Muscle of leg (tissue), 3 donors: ENCODE measurements at regions not wholly inside any gene's neighbourhood (a gene's known extent, or its start where the extent isn't known, plus 50 kb on each side); places are given as distances from the start of the nearest gene placed in this dataset.

ENCODE experiments used
- DNase-seq: peaks from one replicate; pipeline ENCODE4 v3.0.0; 2013
- H3K27ac ChIP-seq: one replicate; pipeline ENCODE4 v1.5.1; 2013; ENCODE audit warnings: mild to moderate bottlenecking, low read length, control low read depth
- H3K27me3 ChIP-seq: one replicate; pipeline ENCODE4 v1.6.1; 2013; ENCODE audit warnings: low read length; ENCODE audit not compliant: control insufficient read depth, insufficient read depth
- H3K36me3 ChIP-seq: one replicate; pipeline ENCODE4 v1.6.1; 2013; ENCODE audit warnings: low read length; ENCODE audit not compliant: control insufficient read depth, insufficient read depth
- H3K4me1 ChIP-seq: one replicate; pipeline ENCODE4 v1.6.1; 2013; ENCODE audit warnings: low read length; ENCODE audit not compliant: control insufficient read depth, insufficient read depth
- H3K4me3 ChIP-seq: one replicate; pipeline ENCODE4 v1.5.1; 2013; ENCODE audit warnings: low read length, control low read depth
- H3K9me3 ChIP-seq: replicated peaks from 2 replicates; pipeline ENCODE4 v1.6.1; 2013; ENCODE audit warnings: low read depth, low read length; ENCODE audit not compliant: control insufficient read depth
- WGBS: methylation state at CpG from one replicate; pipeline ENCODE4 v1.1.5; 2013; ENCODE audit warnings: missing lambda C conversion rate; ENCODE audit not compliant: insufficient coverage; 5-methylcytosine and 5-hydroxymethylcytosine counted together

- WGBS: 5% methylated on average over 37 of the region's 50 CpGs
- no peaks in the 10 kb centered on the region for H3K36me3 ChIP-seq
- H3K4me3 ChIP-seq: peak overlapping the region; percentile 45
- H3K27me3 ChIP-seq: peaks cover 15% of the 10 kb centered on the region
- H3K4me1 ChIP-seq: peaks cover 15% of the 10 kb centered on the region
- peak; percentile 90 for DNase-seq
- H3K27ac ChIP-seq: peak overlapping the region; percentile 85
- no peaks in the 10 kb centered on the region for H3K9me3 ChIP-seq
Observed at GRCh38 chr15:66841953-66842681, 140.1 kb downstream of the SMAD6 start.

GRCh38 chr15:66842710-66843441 is 140.8 kb downstream of the SMAD6 start:
- Histone ChIP-seq H3K27me3 (peaks cover 15% of the 10 kb centered on the region), H3K36me3 (no peaks in the 10 kb centered on the region), H3K9me3 (no peaks in the 10 kb centered on the region), H3K4me1 (peaks cover 15% of the 10 kb centered on the region), H3K27ac (no peak overlapping the region), H3K4me3 (peak overlapping the region; percentile 45)
- under 1% methylated on average over 51 of the region's 58 CpGs for WGBS
- DNase-seq: peak; percentile 76

GRCh38 chr15:66843581-66843980 is 141.5 kb downstream of the SMAD6 start:
- Histone ChIP-seq H3K4me1 (peaks cover 15% of the 10 kb centered on the region), H3K36me3 (no peaks in the 10 kb centered on the region), H3K9me3 (no peaks in the 10 kb centered on the region), H3K4me3 (no peak overlapping the region), H3K27me3 (peaks cover 17% of the 10 kb centered on the region), H3K27ac (no peak overlapping the region)
- WGBS: 67% methylated on average over 1 of the region's 2 CpGs
- no peak for DNase-seq

DNA sequence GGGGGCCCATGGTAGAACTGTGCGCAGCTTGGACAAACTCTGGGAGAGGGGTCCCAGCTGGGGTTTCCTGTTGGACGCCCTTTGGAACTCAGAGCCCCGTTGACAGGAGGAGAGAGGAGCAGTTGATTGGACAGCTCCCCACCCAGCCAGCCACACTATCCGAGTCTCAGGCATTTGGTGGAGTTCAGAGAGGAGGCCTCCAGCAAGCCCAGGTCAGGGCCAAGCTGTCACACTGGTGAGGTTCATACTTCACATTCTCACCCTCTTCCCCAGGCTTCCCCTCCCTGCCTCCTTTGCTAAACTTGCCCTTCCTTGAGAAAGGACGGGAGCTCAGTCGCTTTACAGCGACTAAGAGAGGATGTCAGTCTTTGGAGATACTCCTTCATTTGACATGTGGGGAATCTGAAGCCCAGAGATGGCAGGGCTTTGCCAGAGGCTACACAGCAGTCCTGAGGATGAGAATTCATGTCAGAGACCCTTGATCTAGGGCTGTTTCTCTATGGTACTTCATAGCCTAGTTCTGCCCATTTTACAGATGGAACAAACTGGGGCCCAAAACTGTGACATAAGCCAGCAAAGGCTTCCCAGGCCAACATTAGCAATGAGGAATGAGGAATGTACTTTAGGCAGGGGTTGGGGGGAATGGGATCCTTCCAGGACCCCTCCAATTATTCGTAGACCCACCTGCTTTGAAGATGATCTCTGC is 142.2 kb downstream of the SMAD6 start:
- Histone ChIP-seq H3K4me3 (no peak overlapping the region), H3K27ac (no peak overlapping the region), H3K27me3 (peaks cover 17% of the 10 kb centered on the region), H3K9me3 (no peaks in the 10 kb centered on the region), H3K36me3 (no peaks in the 10 kb centered on the region), H3K4me1 (peaks cover 15% of the 10 kb centered on the region)
- 80% methylated on average over 5 of the region's 8 CpGs for WGBS
- DNase-seq: no peak

DNA sequence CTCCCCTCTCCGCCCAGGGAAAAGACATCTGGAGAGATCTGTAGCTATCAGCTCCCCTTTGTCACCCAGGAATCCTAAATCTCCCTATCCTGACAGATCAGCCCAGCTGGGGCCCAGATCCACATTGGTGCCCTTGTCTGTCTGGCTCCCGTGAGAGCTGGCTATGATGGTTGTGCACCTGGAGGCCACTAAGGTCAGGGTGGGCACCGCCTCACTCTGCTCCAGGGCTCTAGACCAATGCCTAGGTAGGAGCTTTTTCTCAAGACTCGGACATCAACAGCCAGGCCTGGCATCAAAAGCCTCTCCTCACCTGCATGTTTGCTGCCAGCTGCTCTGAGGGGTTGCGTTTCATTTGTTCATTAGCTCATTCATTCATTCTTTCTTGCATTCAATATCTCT is 142.7 kb downstream of the SMAD6 start:
- Histone ChIP-seq H3K4me1 (peaks cover 15% of the 10 kb centered on the region), H3K27me3 (peaks cover 17% of the 10 kb centered on the region), H3K36me3 (no peaks in the 10 kb centered on the region), H3K4me3 (no peak overlapping the region), H3K9me3 (no peaks in the 10 kb centered on the region), H3K27ac (no peak overlapping the region)
- WGBS: 94% methylated on average over 5 of the region's 5 CpGs
- DNase-seq: no peak

DNA sequence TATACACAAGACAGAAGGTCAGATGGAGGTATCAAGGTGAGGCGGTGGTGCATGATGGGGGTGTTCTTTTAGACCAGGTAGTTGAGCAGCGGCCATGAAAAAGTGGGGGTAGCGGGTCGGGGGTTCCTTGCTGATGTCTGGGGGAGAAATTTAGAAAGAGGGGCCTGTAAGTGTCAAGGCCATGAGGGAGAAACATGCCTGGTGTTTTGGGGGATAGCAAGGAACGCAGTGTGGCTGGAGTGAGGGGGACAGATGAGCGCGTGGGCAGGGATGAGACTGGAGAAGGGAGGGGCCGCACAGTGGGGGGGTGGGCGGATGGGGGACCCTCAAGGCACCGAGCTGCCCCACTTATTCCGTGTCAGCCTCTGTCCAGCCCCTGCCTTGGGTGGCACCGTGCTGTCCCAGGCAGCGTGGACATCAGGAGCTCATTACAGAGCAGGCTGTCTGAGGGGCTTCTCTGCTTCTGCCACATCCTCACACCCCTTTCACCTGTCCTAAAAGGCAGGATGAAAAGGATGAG is 143.3 kb downstream of the SMAD6 start:
- no peak for DNase-seq
- WGBS: 86% methylated on average over 8 of the region's 13 CpGs
- Histone ChIP-seq H3K4me1 (peaks cover 15% of the 10 kb centered on the region), H3K36me3 (no peaks in the 10 kb centered on the region), H3K9me3 (no peaks in the 10 kb centered on the region), H3K4me3 (no peak overlapping the region), H3K27ac (no peak overlapping the region), H3K27me3 (peaks cover 17% of the 10 kb centered on the region)

DNA sequence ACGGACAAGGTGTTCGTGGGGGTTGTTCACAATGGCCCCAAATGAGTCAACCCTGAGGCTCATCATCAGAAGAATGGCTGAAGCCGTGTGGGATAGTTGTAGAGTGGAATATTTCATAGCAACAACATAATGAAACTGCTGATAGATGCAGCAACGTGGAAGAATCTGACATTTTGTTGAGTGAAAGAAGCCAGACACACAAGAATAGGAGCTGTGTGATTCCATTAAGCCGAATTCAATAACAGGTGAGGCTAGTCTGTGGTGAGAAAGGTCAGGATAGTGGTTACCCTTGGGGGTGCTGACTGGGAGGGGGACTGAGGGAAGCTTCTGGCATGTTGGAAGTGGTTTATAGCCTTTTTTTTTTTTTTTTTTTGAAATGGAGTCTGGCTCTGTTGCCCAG is 144.0 kb downstream of the SMAD6 start:
- H3K4me3 ChIP-seq: no peak overlapping the region
- DNase-seq: no peak
- H3K27me3 ChIP-seq: peaks cover 16% of the 10 kb centered on the region
- 45% methylated on average over 2 of the region's 5 CpGs for WGBS
- H3K9me3 ChIP-seq: no peaks in the 10 kb centered on the region
- H3K36me3 ChIP-seq: no peaks in the 10 kb centered on the region
- no peak overlapping the region for H3K27ac ChIP-seq
- H3K4me1 ChIP-seq: peaks cover 22% of the 10 kb centered on the region

DNA sequence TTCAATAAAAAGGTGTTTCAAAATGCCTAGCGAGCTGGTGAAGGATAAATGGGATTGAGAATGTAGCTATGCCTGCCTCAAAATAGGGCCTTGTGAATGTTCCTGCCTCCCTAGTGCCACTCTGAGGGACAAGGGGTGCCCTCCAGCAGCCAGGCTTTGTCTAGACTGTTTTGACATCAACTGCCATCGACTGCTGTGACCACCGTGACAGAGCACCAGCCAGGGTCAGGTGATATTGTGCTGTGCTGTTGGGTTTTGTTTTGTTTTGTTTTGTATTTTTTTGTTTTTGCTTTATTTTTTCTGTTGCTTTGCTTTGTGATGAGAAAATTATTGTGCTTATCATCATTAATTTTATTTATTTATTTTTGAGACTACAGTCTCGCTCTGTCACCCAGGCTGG is 144.8 kb downstream of the SMAD6 start:
- Histone ChIP-seq H3K36me3 (no peaks in the 10 kb centered on the region), H3K27ac (no peak overlapping the region), H3K27me3 (peaks cover 13% of the 10 kb centered on the region), H3K4me1 (peaks cover 27% of the 10 kb centered on the region), H3K9me3 (no peaks in the 10 kb centered on the region), H3K4me3 (no peak overlapping the region)
- WGBS: 100% methylated on average over 3 of the region's 4 CpGs
- DNase-seq: no peak

- 100% methylated on average over 1 of the region's 1 CpG for WGBS
- Histone ChIP-seq H3K9me3 (no peaks in the 10 kb centered on the region), H3K4me3 (no peak overlapping the region), H3K36me3 (no peaks in the 10 kb centered on the region), H3K4me1 (peaks cover 24% of the 10 kb centered on the region), H3K27me3 (peaks cover 16% of the 10 kb centered on the region), H3K27ac (no peak overlapping the region)
- no peak for DNase-seq
Observed at GRCh38 chr15:66847565-66847991, 145.5 kb downstream of the SMAD6 start.

- Histone ChIP-seq H3K9me3 (no peaks in the 10 kb centered on the region), H3K4me1 (peaks cover 21% of the 10 kb centered on the region), H3K27me3 (peaks cover 16% of the 10 kb centered on the region), H3K27ac (no peak overlapping the region), H3K4me3 (no peak overlapping the region), H3K36me3 (no peaks in the 10 kb centered on the region)
- 67% methylated on average over 5 of the region's 5 CpGs for WGBS
- no peak for DNase-seq
Observed at GRCh38 chr15:66848116-66848515, 146.1 kb downstream of the SMAD6 start.
